ENCODE measurements at regions not wholly inside any gene's neighbourhood (a gene's known extent, or its start where the extent isn't known, plus 50 kb on each side); places are given as distances from the start of the nearest gene placed in this dataset.

DNA sequence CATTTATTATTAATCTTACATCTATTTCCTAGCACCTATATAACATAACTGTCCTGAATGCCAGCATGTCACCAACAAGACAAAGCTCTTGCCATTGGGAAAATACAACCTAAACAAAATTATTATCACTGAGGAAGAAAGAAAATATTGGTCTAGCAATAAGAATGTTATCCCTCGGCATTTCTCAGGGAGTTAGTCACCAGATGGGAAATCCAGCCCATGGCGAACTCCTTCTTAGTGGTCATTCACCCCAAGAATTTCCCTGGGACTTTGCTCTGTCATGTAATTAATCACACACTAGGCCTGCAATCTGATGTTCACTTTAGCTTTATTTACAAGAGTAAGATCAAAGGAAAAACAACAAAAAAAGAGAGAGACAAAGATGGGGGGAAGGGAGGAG is 56.1 kb upstream of the TAS2R1 start:
- in situ Hi-C loops (cut with HindIII; ENCODE audit: low sequenced_read_pairs) = no loop called here
- H3K4me3 ChIP-seq (ENCODE audit: low read depth, low read length) = no peak overlapping the region
- peak; percentile 71 for DNase-seq (ENCODE audit: low read depth, low spot score)
- TF ChIP-seq, protein P1, sequence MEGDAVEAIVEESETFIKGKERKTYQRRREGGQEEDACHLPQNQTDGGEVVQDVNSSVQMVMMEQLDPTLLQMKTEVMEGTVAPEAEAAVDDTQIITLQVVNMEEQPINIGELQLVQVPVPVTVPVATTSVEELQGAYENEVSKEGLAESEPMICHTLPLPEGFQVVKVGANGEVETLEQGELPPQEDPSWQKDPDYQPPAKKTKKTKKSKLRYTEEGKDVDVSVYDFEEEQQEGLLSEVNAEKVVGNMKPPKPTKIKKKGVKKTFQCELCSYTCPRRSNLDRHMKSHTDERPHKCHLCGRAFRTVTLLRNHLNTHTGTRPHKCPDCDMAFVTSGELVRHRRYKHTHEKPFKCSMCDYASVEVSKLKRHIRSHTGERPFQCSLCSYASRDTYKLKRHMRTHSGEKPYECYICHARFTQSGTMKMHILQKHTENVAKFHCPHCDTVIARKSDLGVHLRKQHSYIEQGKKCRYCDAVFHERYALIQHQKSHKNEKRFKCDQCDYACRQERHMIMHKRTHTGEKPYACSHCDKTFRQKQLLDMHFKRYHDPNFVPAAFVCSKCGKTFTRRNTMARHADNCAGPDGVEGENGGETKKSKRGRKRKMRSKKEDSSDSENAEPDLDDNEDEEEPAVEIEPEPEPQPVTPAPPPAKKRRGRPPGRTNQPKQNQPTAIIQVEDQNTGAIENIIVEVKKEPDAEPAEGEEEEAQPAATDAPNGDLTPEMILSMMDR (IDR thresholded peaks at IDR 0.05; ENCODE audit: low read depth, low read length) = no peak

DNA sequence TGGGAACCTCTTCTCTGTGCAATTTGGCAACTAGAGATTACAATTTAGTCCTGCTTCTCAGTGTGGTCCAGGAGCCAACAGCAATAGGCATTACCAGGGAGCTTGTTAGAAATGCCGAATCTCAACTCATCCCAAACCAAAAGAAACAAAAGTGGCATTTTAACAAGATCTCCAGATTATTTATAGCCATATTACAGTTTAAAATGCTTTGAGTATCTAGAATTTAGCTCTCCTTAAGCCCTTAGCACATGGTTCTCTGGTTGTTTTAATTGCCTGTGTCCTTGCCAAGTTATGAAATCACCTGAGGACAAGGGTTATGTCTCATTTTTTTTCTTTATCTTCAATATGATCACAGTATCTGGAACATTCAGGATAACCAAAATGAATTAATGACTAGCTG is 51.6 kb upstream of the TAS2R1 start:
- TF ChIP-seq, protein P1 (IDR thresholded peaks at IDR 0.05; ENCODE audit: low read depth, low read length) = no peak
- in situ Hi-C loops (cut with HindIII; ENCODE audit: low sequenced_read_pairs) = no loop called here
- H3K4me3 ChIP-seq (ENCODE audit: low read depth, low read length) = no peak overlapping the region
- no peak for DNase-seq (ENCODE audit: low read depth, low spot score)

All from astrocyte of the spinal cord (primary cell).